Stimulated activated CD4-positive, alpha-beta T cell treated with anti-CD3 and anti-CD28 coated beads, Interleukin-12 subunit alpha, Interleukin-12 subunit beta, amount 100 ng/mL, for 48 hours (primary cell): ENCODE measurements at regions not wholly inside any gene's neighbourhood (a gene's known extent, or its start where the extent isn't known, plus 50 kb on each side); places are given as distances from the start of the nearest gene placed in this dataset.
A peak's percentile ranks its signal among the peaks of the same experiment; 100 is the strongest.
"Not testable (repeated sequence)": the region's sequence is repeated elsewhere in the genome, so short reads cannot be mapped to it uniquely, and the experiment has no call there.

Experiments used
- DNase-seq, 3 donors: peaks; one replicate each; pipeline ENCODE4 v3.0.0-alpha.2; 2020; ENCODE audit warnings: low read depth in 2 of 3, low spot score in 1 of 3

GRCh38 chr3:18693588-18694329, 268.6 kb upstream of the SATB1 start:
- not testable (repeated sequence) for DNase-seq

GRCh38 chr3:18687286-18687685, 262.1 kb upstream of the SATB1 start:
- no peak for DNase-seq

- DNase-seq: no peak
These were observed 258.8 kb upstream of the SATB1 start for GRCh38 chr3:18683900-18684299.

- DNase-seq: no peak
These were observed 256.7 kb upstream of the SATB1 start for GRCh38 chr3:18681818-18682345.

GRCh38 chr3:18680758-18681157, 255.6 kb upstream of the SATB1 start:
- no peak for DNase-seq

- DNase-seq: peak in 2 of 3 donors; percentile 28 to 42
These were observed 254.1 kb upstream of the SATB1 start for GRCh38 chr3:18679238-18679637.

- DNase-seq: no peak
These were observed 250.1 kb upstream of the SATB1 start for GRCh38 chr3:18675197-18675596.

- DNase-seq: no peak
These were observed 247.4 kb upstream of the SATB1 start for GRCh38 chr3:18672561-18672960.

- no peak for DNase-seq
These were observed 245.6 kb upstream of the SATB1 start for GRCh38 chr3:18670759-18671158.

GRCh38 chr3:18669374-18669773, 244.2 kb upstream of the SATB1 start:
- peak in 1 of 3 donors; percentile 22 for DNase-seq

- DNase-seq: no peak
These were observed 242.4 kb upstream of the SATB1 start for GRCh38 chr3:18667552-18667951.

GRCh38 chr3:18666655-18667054, 241.5 kb upstream of the SATB1 start:
- no peak for DNase-seq

- no peak for DNase-seq
These were observed 234.9 kb upstream of the SATB1 start for GRCh38 chr3:18660059-18660458.

- DNase-seq: no peak
These were observed 233.0 kb upstream of the SATB1 start for GRCh38 chr3:18657858-18658820.

- DNase-seq: no peak
These were observed 231.7 kb upstream of the SATB1 start for GRCh38 chr3:18656866-18657265.

- DNase-seq: no peak
These were observed 231.3 kb upstream of the SATB1 start for GRCh38 chr3:18656410-18656809.

- DNase-seq: no peak
These were observed 230.7 kb upstream of the SATB1 start for GRCh38 chr3:18655827-18656226.

GRCh38 chr3:18652781-18653180, 227.6 kb upstream of the SATB1 start:
- DNase-seq: no peak

GRCh38 chr3:18650731-18651130, 225.6 kb upstream of the SATB1 start:
- no peak for DNase-seq

GRCh38 chr3:18649666-18650363, 224.7 kb upstream of the SATB1 start:
- DNase-seq: peak; percentile 30 to 78 (median 52)

- DNase-seq: no peak
These were observed 223.8 kb upstream of the SATB1 start for GRCh38 chr3:18648868-18649462.
